ENCODE measurements at regions not wholly inside any gene's neighbourhood (a gene's known extent, or its start where the extent isn't known, plus 50 kb on each side); places are given as distances from the start of the nearest gene placed in this dataset.
A peak's percentile ranks its signal among the peaks of the same experiment; 100 is the strongest.

DNA sequence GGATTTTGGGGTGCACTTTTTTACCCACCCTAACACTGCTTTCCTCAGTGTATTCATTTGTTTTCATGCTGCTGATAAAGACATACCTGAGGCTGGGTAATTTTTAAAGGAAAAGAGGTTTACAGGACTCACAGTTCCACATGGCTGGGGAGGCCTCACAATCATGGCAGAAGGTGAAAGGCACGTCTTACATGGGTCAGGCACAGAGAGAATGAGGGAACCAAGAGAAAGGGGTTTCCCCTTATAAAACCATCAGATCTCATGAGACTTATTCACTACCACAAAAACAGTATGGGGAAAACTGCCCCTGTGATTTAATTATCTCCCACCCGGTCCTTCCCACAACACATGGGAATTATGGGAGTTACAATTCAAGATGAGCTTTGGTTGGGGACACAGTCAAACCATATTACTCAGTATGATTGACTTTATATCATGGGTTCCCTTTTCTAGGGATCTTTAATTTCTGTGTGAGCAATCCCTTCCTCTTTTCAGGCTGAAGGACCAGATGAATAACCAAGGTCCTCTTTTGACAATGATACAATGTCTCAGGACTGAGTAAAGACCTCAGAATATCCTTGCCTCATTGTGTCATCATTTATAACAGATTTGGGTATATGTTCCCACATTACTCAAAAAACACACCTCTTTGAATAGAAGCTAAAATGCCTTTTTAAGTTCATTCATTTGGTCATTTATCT is 100.1 kb upstream of the TRIB2 start:
- no peak overlapping the region for H3K27ac ChIP-seq
- no peaks in the 10 kb centered on the region for H3K4me1 ChIP-seq
- no peak overlapping the region for H3K4me3 ChIP-seq
- ATAC-seq (no peak), DNase-seq (no peak)
- H3K36me3 ChIP-seq (replicated peaks in 1 of 2; ENCODE audit: insufficient read depth in 1 of 2, low read depth in 2 of 2), result no peaks in the 10 kb centered on the region
- WGBS, 2 donors, result 84 to 94% methylated on average over 2 of the region's 2 CpGs
- intact Hi-C loops (cut with DNase I), result no loop called here
- no peaks in the 10 kb centered on the region for H3K9me3 ChIP-seq
- H3K27me3 ChIP-seq, result no peaks in the 10 kb centered on the region
- TF ChIP-seq, protein P1, sequence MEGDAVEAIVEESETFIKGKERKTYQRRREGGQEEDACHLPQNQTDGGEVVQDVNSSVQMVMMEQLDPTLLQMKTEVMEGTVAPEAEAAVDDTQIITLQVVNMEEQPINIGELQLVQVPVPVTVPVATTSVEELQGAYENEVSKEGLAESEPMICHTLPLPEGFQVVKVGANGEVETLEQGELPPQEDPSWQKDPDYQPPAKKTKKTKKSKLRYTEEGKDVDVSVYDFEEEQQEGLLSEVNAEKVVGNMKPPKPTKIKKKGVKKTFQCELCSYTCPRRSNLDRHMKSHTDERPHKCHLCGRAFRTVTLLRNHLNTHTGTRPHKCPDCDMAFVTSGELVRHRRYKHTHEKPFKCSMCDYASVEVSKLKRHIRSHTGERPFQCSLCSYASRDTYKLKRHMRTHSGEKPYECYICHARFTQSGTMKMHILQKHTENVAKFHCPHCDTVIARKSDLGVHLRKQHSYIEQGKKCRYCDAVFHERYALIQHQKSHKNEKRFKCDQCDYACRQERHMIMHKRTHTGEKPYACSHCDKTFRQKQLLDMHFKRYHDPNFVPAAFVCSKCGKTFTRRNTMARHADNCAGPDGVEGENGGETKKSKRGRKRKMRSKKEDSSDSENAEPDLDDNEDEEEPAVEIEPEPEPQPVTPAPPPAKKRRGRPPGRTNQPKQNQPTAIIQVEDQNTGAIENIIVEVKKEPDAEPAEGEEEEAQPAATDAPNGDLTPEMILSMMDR (IDR thresholded peaks at IDR 0.05), result no peak
- TF ChIP-seq POLR2A (IDR thresholded peaks at IDR 0.05), result no peak

DNA sequence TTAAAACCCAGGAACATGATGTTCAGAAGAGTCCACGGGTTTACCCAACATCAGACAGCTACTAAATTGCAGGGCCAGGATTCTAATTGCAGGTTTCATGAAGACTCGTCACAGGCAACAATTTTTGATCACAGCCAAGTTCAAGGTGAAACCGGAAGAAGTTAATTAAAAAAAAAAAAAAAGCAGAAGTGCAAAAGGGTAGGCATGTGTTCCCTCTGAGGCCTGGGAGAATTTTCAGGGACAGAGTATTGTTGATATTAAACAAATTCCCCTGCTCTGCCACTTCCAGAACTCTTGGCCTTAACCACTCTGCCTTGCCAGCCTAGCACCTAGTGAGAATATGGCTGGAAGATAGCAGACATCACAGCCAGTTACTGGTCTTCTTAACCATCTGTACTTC is 99.4 kb upstream of the TRIB2 start:
- H3K27me3 ChIP-seq, result no peaks in the 10 kb centered on the region
- no peaks in the 10 kb centered on the region for H3K36me3 ChIP-seq (replicated peaks in 1 of 2; ENCODE audit: insufficient read depth in 1 of 2, low read depth in 2 of 2)
- no peak overlapping the region for H3K4me3 ChIP-seq
- H3K9me3 ChIP-seq, result no peaks in the 10 kb centered on the region
- WGBS, 2 donors, result 69 to 78% methylated on average over 3 of the region's 3 CpGs
- no peak for ATAC-seq
- TF ChIP-seq, protein P1 (IDR thresholded peaks at IDR 0.05), result no peak
- intact Hi-C loops (cut with DNase I), result no loop called here
- no peaks in the 10 kb centered on the region for H3K4me1 ChIP-seq
- DNase-seq, result no peak
- H3K27ac ChIP-seq, result no peak overlapping the region

DNA sequence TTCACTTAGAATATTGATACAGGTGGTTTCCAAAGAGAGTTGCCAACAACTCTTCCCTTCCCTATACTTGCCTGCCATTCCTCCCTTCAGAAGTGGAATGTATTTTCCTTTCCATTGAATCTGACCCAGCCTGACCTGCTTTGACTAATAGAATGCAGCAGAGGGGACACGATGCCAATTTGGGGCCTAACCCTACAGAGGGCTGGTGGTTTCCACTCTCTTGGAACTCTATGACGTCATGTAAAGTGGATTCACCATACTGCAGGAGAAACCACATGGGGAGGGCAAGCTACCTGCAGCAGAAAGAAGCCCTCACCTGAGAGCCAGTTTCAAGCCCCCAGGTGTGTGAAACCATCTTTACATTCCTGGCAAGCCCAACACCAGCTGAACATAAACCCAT is 98.9 kb upstream of the TRIB2 start:
- no peak overlapping the region for H3K4me3 ChIP-seq
- 81 to 93% methylated on average over 2 of the region's 2 CpGs for WGBS, 2 donors
- DNase-seq (no peak), ATAC-seq (no peak)
- H3K27ac ChIP-seq, result no peak overlapping the region
- intact Hi-C loops (cut with DNase I), result no loop called here
- no peaks in the 10 kb centered on the region for H3K9me3 ChIP-seq
- no peaks in the 10 kb centered on the region for H3K36me3 ChIP-seq (replicated peaks in 1 of 2; ENCODE audit: insufficient read depth in 1 of 2, low read depth in 2 of 2)
- no peaks in the 10 kb centered on the region for H3K4me1 ChIP-seq
- H3K27me3 ChIP-seq, result no peaks in the 10 kb centered on the region
- TF ChIP-seq, protein P1 (IDR thresholded peaks at IDR 0.05), result no peak
- no peak for TF ChIP-seq POLR2A (IDR thresholded peaks at IDR 0.05)

DNA sequence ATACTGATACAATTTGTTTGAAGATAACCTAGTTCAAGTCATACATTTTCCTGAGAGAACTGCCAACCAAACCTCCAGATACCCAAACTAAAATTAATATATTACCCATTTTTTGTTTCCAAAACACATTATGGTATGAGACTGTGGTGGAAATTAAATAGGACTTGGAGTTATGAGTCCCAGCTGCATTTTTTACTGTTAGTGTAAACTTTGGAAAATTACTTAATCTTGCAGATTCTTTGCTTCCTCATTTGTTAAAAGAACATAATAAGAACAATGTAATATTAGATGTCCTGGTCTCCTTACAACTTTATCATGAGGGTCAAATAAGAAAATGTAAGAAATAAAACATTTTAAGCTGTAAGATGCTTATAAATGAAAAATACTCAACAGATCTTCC is 98.2 kb upstream of the TRIB2 start:
- intact Hi-C loops (cut with DNase I), result no loop called here
- no peaks in the 10 kb centered on the region for H3K36me3 ChIP-seq (replicated peaks in 1 of 2; ENCODE audit: insufficient read depth in 1 of 2, low read depth in 2 of 2)
- ATAC-seq, result no peak
- TF ChIP-seq POLR2A (IDR thresholded peaks at IDR 0.05), result no peak
- TF ChIP-seq, protein P1 (IDR thresholded peaks at IDR 0.05), result no peak
- no peaks in the 10 kb centered on the region for H3K9me3 ChIP-seq
- no peaks in the 10 kb centered on the region for H3K4me1 ChIP-seq
- no peaks in the 10 kb centered on the region for H3K27me3 ChIP-seq
- no peak for DNase-seq
- no peak overlapping the region for H3K4me3 ChIP-seq
- H3K27ac ChIP-seq, result no peak overlapping the region

DNA sequence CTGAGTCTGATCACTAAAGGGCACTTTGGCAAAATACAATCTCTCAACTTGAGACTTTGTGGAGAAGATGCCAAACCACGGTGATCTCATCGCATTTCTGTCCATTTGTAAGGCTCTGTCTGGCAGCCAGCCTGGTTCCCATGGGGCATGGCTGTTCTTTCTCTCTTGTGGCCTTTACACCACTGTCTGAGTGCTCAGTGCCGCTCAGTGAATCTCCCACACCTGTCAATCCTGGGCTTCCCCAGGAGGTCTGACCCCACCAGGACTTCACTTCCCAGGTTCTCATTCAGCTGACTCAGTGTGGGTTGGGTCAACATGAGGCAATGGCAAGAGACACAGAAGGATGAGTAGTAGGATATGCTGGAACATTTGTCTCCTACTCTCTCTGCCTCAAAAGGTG is 96.8 kb upstream of the TRIB2 start:
- Histone ChIP-seq H3K9me3 (no peaks in the 10 kb centered on the region), H3K4me1 (no peaks in the 10 kb centered on the region), H3K4me3 (no peak overlapping the region), H3K36me3 (replicated peaks in 1 of 2; ENCODE audit: insufficient read depth in 1 of 2, low read depth in 2 of 2) (no peaks in the 10 kb centered on the region), H3K27me3 (no peaks in the 10 kb centered on the region), H3K27ac (no peak overlapping the region)
- no peak for ATAC-seq
- intact Hi-C loops (cut with DNase I), result no loop called here
- DNase-seq, result peak in 2 of 4 donors; percentile 13 to 20
- 77% methylated on average over 3 of the region's 3 CpGs for WGBS, 2 donors
- TF ChIP-seq, protein P1 (IDR thresholded peaks at IDR 0.05), result no peak
- TF ChIP-seq POLR2A (IDR thresholded peaks at IDR 0.05), result no peak
